HPDE6-E6E7 (cell line): ENCODE measurements at regions not wholly inside any gene's neighbourhood (a gene's known extent, or its start where the extent isn't known, plus 50 kb on each side); places are given as distances from the start of the nearest gene placed in this dataset.

Experiments
- DNase-seq: peaks from one replicate; pipeline ENCODE4 v3.0.0; 2011; ENCODE audit warnings: missing footprints; ENCODE audit errors: extremely low spot score

- peak; percentile 6 for DNase-seq
Observed at GRCh38 chr3:104460477-104461406, 906.0 kb upstream of the ALCAM start.

GRCh38 chr3:104461431-104461830, 905.3 kb upstream of the ALCAM start:
- no peak for DNase-seq

GRCh38 chr3:104472221-104472620, 894.5 kb upstream of the ALCAM start:
- DNase-seq = no peak

GRCh38 chr3:104474011-104474410, 892.7 kb upstream of the ALCAM start:
- no peak for DNase-seq

GRCh38 chr3:104503022-104503421, 863.7 kb upstream of the ALCAM start:
- no peak for DNase-seq

- no peak for DNase-seq
Observed at GRCh38 chr3:104510131-104510849, 856.4 kb upstream of the ALCAM start.

- DNase-seq = no peak
Observed at GRCh38 chr3:104514371-104514770, 852.3 kb upstream of the ALCAM start.

- no peak for DNase-seq
Observed at GRCh38 chr3:104514776-104515175, 851.9 kb upstream of the ALCAM start.

- DNase-seq = no peak
Observed at GRCh38 chr3:104519068-104519467, 847.6 kb upstream of the ALCAM start.

GRCh38 chr3:104519468-104520227, 847.1 kb upstream of the ALCAM start:
- no peak for DNase-seq

- DNase-seq = no peak
Observed at GRCh38 chr3:104520228-104520655, 846.5 kb upstream of the ALCAM start.

GRCh38 chr3:104521606-104522336, 844.9 kb upstream of the ALCAM start:
- no peak for DNase-seq

- DNase-seq = no peak
Observed at GRCh38 chr3:104523136-104523535, 843.6 kb upstream of the ALCAM start.

GRCh38 chr3:104526901-104527401, 839.8 kb upstream of the ALCAM start:
- no peak for DNase-seq

- DNase-seq = no peak
Observed at GRCh38 chr3:104530934-104531333, 835.8 kb upstream of the ALCAM start.

GRCh38 chr3:104536715-104537114, 830.0 kb upstream of the ALCAM start:
- no peak for DNase-seq

- DNase-seq = no peak
Observed at GRCh38 chr3:104537323-104537722, 829.4 kb upstream of the ALCAM start.

- peak; percentile 35 for DNase-seq
Observed at GRCh38 chr3:104546301-104546700, 820.4 kb upstream of the ALCAM start.

GRCh38 chr3:104547031-104547430, 819.7 kb upstream of the ALCAM start:
- DNase-seq = no peak

GRCh38 chr3:104548401-104548800, 818.3 kb upstream of the ALCAM start:
- DNase-seq = no peak

- DNase-seq = no peak
Observed at GRCh38 chr3:104549099-104549714, 817.5 kb upstream of the ALCAM start.
